AG04450 (cell line): ENCODE measurements at regions not wholly inside any gene's neighbourhood (a gene's known extent, or its start where the extent isn't known, plus 50 kb on each side); places are given as distances from the start of the nearest gene placed in this dataset.
"Not testable (repeated sequence)": the region's sequence is repeated elsewhere in the genome, so short reads cannot be mapped to it uniquely, and the experiment has no call there.

Experiments
- CTCF ChIA-PET: fragments of 300-600, 350-600 bp; formaldehyde crosslinking; extraction: SDS; loops from one replicate; lab custom pipeline; 2022; ENCODE audit warnings: antibody characterized with exemption, inconsistent platforms; lab: Charles Lee
- POLR2A ChIA-PET: fragments of 350-600 bp; formaldehyde crosslinking; extraction: SDS; loops from one replicate; lab custom pipeline; 2021; ENCODE audit warnings: antibody characterized with exemption, inconsistent platforms; lab: Yijun Ruan, JAX
- DNase-seq: peaks from one replicate; pipeline ENCODE4 v3.0.0-alpha.2; 2011; ENCODE audit warnings: low read depth, low spot score
- H3K27ac ChIP-seq: one replicate; pipeline ENCODE4 v1.5.1; 2012; ENCODE audit warnings: low read depth, low read length, control low read depth
- H3K27me3 ChIP-seq: one replicate; pipeline ENCODE4 v1.6.0; 2012; ENCODE audit warnings: low read length; ENCODE audit not compliant: control insufficient read depth, insufficient read depth
- H3K4me3 ChIP-seq: 2 replicates; pipeline ENCODE4 v1.5.1; 2011; ENCODE audit warnings: mild to moderate bottlenecking, low read depth, low read length, control low read depth
- H3K9me3 ChIP-seq: 2 replicates; pipeline ENCODE4 v1.5.1; 2012; ENCODE audit warnings: low read length; ENCODE audit not compliant: control insufficient read depth, insufficient read depth
- CTCF ChIP-seq: IDR thresholded peaks from 2 replicates; pipeline ENCODE4 v1.5.1; 2011; ENCODE audit warnings: low read depth, low read length, control low read depth, inconsistent platforms

- TF ChIP-seq CTCF = no peak
- H3K27me3 ChIP-seq = no peaks in the 10 kb centered on the region
- CTCF ChIA-PET = no interaction called here
- peaks cover 12% of the 10 kb centered on the region for H3K9me3 ChIP-seq
- no peak overlapping the region for H3K27ac ChIP-seq
- no peak for DNase-seq
- no peak overlapping the region for H3K4me3 ChIP-seq
- POLR2A ChIA-PET = no interaction called here
Measured at GRCh38 chr2:40020997-40021396, 241.9 kb upstream of the THUMPD2 start.

DNA sequence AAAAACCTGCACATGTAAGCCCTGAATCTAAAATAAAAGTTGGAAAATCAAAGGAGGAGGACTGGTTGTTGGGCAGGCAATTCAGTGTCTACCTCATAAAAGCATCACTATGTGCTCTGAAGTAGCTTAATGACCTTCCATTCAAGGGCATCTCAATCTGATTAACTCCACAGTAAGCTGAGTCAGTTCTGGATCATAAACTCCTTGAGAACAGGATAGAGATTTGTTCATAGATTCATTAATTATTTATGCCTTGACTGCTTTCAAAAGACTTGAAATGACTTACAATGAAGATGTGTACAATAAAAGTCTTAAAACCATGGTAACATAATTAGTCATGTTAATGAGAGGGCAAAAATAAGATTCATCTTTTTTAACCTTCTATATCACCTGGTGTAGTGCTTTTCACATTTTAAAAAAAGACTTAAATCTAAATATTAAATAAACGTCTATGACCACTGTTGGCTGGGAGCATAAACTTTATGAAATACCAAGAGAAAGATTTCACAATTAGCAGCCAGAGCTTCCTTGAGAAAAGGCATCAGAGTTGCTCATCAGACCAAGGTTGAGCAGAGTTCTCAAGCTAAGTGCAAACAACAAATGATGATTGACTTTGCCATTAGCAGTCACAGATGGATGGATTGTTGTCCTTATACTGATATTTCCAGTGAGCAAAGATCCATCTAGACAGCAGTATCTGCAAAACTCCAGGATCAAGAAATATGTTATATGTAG lies 237.3 kb upstream of the THUMPD2 start:
- no peak for TF ChIP-seq CTCF
- H3K4me3 ChIP-seq = no peak overlapping the region
- ChIA-PET POLR2A (interaction anchor here (0.6 kb wide), 1 partner anchor 20 kb away, joined by 3 read pairs; no protein-coding TSS in a partner anchor), CTCF (no interaction called here)
- H3K9me3 ChIP-seq = peaks cover 5% of the 10 kb centered on the region
- H3K27me3 ChIP-seq = no peaks in the 10 kb centered on the region
- H3K27ac ChIP-seq = no peak overlapping the region
- DNase-seq = no peak

- not testable (repeated sequence) for H3K9me3 ChIP-seq
Measured at GRCh38 chr2:40013962-40014361, 234.9 kb upstream of the THUMPD2 start.

DNA sequence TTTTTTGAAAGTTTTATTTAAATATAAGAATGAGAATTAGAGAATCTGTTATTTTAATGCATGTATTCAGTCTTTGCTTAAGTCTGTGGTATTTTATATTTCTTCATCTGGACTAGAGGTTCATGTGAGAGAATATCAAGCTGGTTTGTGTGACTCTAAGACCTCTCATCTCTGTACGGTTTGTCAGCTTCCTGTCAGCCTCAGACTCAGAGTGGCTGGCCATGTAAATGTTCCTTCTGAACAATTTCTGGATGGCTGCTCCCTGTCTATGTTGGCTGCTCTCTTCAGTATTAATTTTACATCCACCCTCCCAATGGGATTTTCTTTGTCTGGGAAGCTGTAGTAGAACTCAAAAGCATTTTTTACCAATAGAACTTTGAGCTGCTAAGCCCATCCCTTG lies 225.3 kb upstream of the THUMPD2 start:
- H3K9me3 ChIP-seq = no peaks in the 10 kb centered on the region
- no peak overlapping the region for H3K27ac ChIP-seq
- no peak overlapping the region for H3K4me3 ChIP-seq
- no peak for TF ChIP-seq CTCF
- DNase-seq = no peak
- ChIA-PET POLR2A (no interaction called here), CTCF (no interaction called here)
- H3K27me3 ChIP-seq = no peaks in the 10 kb centered on the region

More at GRCh38 chr2:40013962-40014361, 234.9 kb upstream of the THUMPD2 start:
- H3K4me3 ChIP-seq, DNase-seq, CTCF ChIA-PET, H3K27me3 ChIP-seq, H3K27ac ChIP-seq: not testable (repeated sequence)
- POLR2A ChIA-PET = interaction anchor here (0.6 kb wide), 1 partner anchor 31 kb away, joined by 6 read pairs; no protein-coding TSS in a partner anchor

GRCh38 chr2:40002339-40002738 lies 223.3 kb upstream of the THUMPD2 start:
- H3K4me3 ChIP-seq = no peak overlapping the region
- no peak for DNase-seq
- no peaks in the 10 kb centered on the region for H3K9me3 ChIP-seq
- TF ChIP-seq CTCF = no peak
- H3K27me3 ChIP-seq = no peaks in the 10 kb centered on the region
- CTCF ChIA-PET = no interaction called here
- POLR2A ChIA-PET = no interaction called here
- H3K27ac ChIP-seq = no peak overlapping the region
